Retinal pigment epithelial cell (primary cell): ENCODE measurements at regions not wholly inside any gene's neighbourhood (a gene's known extent, or its start where the extent isn't known, plus 50 kb on each side); places are given as distances from the start of the nearest gene placed in this dataset.

ENCODE experiments used
- DNase-seq: peaks from one replicate; pipeline ENCODE4 v3.0.0-alpha.2; 2010; ENCODE audit warnings: low read depth
- H3K4me3 ChIP-seq: 2 replicates; pipeline ENCODE4 v1.5.1; 2011; ENCODE audit warnings: mild to moderate bottlenecking, low read length, control low read depth, moderate library complexity
- CTCF ChIP-seq: conservative IDR thresholded peaks from 2 replicates; pipeline ENCODE4 v1.5.1; 2011; ENCODE audit warnings: low read depth, low read length, control low read depth, inconsistent platforms

DNA sequence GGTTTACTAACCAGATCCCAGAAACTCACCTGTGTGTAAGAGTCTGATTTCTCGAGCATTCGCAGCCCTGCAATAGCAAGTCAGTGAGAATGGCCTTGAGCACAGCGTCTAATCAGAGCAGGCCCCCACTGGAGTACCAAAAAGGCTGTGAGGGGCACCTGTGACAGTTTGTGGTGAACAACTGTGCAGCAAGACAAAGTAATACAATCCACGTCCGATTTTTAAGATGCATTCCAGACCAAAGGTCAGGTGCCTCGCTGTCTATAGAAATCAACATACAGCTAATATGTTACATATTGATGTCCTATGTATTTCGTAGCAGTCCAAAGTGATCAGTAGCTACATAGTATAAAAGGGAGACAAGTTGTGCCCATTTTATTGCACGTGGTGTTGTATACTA lies 55.7 kb upstream of the BOD1 start:
- no peak overlapping the region for H3K4me3 ChIP-seq
- no peak for DNase-seq
- TF ChIP-seq CTCF: no peak

DNA sequence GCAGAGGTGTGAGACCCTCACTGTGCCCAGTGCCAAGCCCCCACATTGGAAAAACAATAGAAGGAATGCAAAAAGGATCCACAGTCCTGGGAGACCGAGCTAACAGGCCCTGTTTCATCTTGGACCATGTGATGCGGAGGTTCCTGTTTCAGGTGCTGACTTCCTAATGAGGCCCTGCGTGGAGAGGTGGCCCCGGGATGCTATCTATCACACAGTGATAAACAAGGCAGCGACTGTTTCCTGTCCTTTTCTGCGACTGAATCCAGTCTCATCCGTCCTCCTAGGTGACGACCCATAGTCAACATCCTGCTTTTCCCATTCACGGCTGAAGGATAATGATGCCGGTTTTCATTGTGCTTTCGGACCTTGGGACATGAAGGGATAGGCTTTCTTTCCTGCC lies 56.4 kb upstream of the BOD1 start:
- no peak for DNase-seq
- no peak for TF ChIP-seq CTCF
- no peak overlapping the region for H3K4me3 ChIP-seq

- no peak for TF ChIP-seq CTCF
- H3K4me3 ChIP-seq: no peak overlapping the region
- DNase-seq: no peak
Observed at GRCh38 chr5:173673295-173674101, 57.0 kb upstream of the BOD1 start.

DNA sequence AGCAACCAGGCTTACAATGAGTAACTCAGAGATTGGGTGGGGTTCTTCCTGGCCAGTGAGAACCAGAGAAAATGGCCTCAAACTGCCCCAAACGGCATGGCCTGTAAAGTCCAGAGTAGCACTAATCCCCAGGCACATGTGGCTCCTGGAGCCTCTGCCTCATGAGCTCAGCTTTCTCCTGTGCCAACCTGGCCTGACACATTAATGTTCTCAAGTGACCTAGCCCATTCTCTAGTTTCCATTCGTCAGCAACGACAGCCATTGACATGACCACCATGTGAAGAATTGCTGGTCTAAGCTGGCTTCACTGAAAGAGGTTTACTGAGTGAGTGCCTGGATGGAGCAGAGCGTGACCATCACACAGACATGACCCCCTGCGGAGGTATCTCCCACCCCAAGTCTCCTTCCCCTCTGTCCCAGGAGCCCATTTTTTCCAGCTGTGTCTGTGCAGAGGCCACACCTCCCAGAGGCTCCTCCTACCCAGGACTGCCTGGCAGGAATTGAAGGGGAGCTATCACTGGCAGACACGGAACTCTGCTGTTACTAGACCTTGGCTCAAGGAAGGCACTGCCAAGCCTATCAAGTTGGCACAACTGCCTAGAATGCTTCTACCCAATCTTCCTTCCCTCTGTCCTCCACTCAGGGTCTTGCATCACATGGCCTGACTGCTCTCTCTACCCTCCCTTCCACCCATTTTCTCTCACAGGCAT lies 59.0 kb upstream of the BOD1 start:
- no peak for DNase-seq
- no peak overlapping the region for H3K4me3 ChIP-seq
- no peak for TF ChIP-seq CTCF

- TF ChIP-seq CTCF: no peak
- no peak for DNase-seq
Observed at GRCh38 chr5:173676375-173676774, 59.9 kb upstream of the BOD1 start.

GRCh38 chr5:173677125-173677672 lies 60.7 kb upstream of the BOD1 start:
- H3K4me3 ChIP-seq: no peak overlapping the region
- no peak for TF ChIP-seq CTCF
- DNase-seq: no peak

More at GRCh38 chr5:173676375-173676774, 59.9 kb upstream of the BOD1 start:
- no peak overlapping the region for H3K4me3 ChIP-seq
